ENCODE measurements at regions not wholly inside any gene's neighbourhood (a gene's known extent, or its start where the extent isn't known, plus 50 kb on each side); places are given as distances from the start of the nearest gene placed in this dataset.

- no peak overlapping the region for H3K27ac ChIP-seq (ENCODE audit: control insufficient read depth, insufficient read depth)
- ChIA-PET CTCF (no interaction called here), RAD21 (ENCODE audit: unreplicated experiment) (no interaction called here), SMC1A (ENCODE audit: uncharacterized antibody, unreplicated experiment) (no interaction called here), POLR2A (no interaction called here)
- WGBS (ENCODE audit: insufficient coverage, insufficient replicate concordance, low lambda C conversion rate, missing lambda C conversion rate) = 54% methylated on average over 3 of the region's 3 CpGs
- ATAC-seq (no peak), FAIRE-seq (no peak), DNase-seq (ENCODE audit: low read depth, low spot score) (no peak)
- TF ChIP-seq PKNOX1 (IDR thresholded peaks at IDR 0.05) = no peak
- TF ChIP-seq NFYB (IDR thresholded peaks at IDR 0.05; ENCODE audit: insufficient read depth, low read depth, low read length) = no peak
- TF ChIP-seq E2F8 (IDR thresholded peaks at IDR 0.05; ENCODE audit: low read depth, partially characterized antibody) = no peak
- no peak for TF ChIP-seq CHD4 (IDR thresholded peaks at IDR 0.05)
- TF ChIP-seq CBX5 (IDR thresholded peaks at IDR 0.05; ENCODE audit: low read depth) = no peak
- no peak for TF ChIP-seq SREBF2 (IDR thresholded peaks at IDR 0.05; ENCODE audit: low read length)
- H3K36me3 ChIP-seq (ENCODE audit: control insufficient read depth in 2 of 2, insufficient read depth in 2 of 2, low read length in 1 of 2) = no peaks in the 10 kb centered on the region
- H3K4me3 ChIP-seq = no peak overlapping the region
- no peaks in the 10 kb centered on the region; the same call in 2 of the 3 replicates for H3K9me3 ChIP-seq (replicated peaks; ENCODE audit: control insufficient read depth, insufficient read depth, low read length)
- H3K4me1 ChIP-seq (ENCODE audit: control insufficient read depth, insufficient read depth, low read length) = no peaks in the 10 kb centered on the region
- no peaks in the 10 kb centered on the region for H4K20me1 ChIP-seq (ENCODE audit: control insufficient read depth, insufficient read depth)
- H2AFZ ChIP-seq (ENCODE audit: control insufficient read depth, low read depth, low read length) = no peak overlapping the region
- no peak overlapping the region for H3K9ac ChIP-seq (ENCODE audit: control insufficient read depth, insufficient read depth, low read length)
- in situ Hi-C loops (cut with MboI) (no loop called here), intact Hi-C loops (cut with micrococcal nuclease; ENCODE audit: unreplicated experiment) (no loop called here)
- H3K27me3 ChIP-seq (replicated peaks in 1 of 2; ENCODE audit: control insufficient read depth in 2 of 2, insufficient read depth in 2 of 2, low read length in 1 of 2) = no peaks in the 10 kb centered on the region
- BruUV-seq (replicated peaks) = no TSS peak
- no peaks in the 10 kb centered on the region for H3K79me2 ChIP-seq (ENCODE audit: control insufficient read depth, insufficient read depth, low read length)
- no peak overlapping the region for H3K4me2 ChIP-seq (ENCODE audit: control insufficient read depth, insufficient read depth)
These were observed 1536.6 kb downstream of the UQCRFS1 start for GRCh38 chr19:27676334-27676733.
